GM12872 (cell line): ENCODE measurements at regions not wholly inside any gene's neighbourhood (a gene's known extent, or its start where the extent isn't known, plus 50 kb on each side); places are given as distances from the start of the nearest gene placed in this dataset.

Experiments used
- CTCF ChIP-seq: IDR thresholded peaks from 3 replicates; pipeline ENCODE4 v1.5.1; 2011; ENCODE audit warnings: low read depth, mild to moderate bottlenecking, low read length, moderate library complexity; ENCODE audit not compliant: insufficient read depth

GRCh38 chr10:61342858-61343572 is 110.2 kb downstream of the TMEM26 start:
- no peak for TF ChIP-seq CTCF

GRCh38 chr10:61341008-61341407 is 112.2 kb downstream of the TMEM26 start:
- no peak for TF ChIP-seq CTCF

GRCh38 chr10:61338146-61338545 is 115.0 kb downstream of the TMEM26 start:
- TF ChIP-seq CTCF, result no peak

- TF ChIP-seq CTCF, result no peak
These were observed 115.4 kb downstream of the TMEM26 start for GRCh38 chr10:61337741-61338140.

GRCh38 chr10:61336831-61337230 is 116.3 kb downstream of the TMEM26 start:
- TF ChIP-seq CTCF, result no peak

GRCh38 chr10:61335359-61335758 is 117.8 kb downstream of the TMEM26 start:
- TF ChIP-seq CTCF, result no peak

- TF ChIP-seq CTCF, result no peak
These were observed 120.6 kb downstream of the TMEM26 start for GRCh38 chr10:61332581-61332980.

- no peak for TF ChIP-seq CTCF
These were observed 122.5 kb downstream of the TMEM26 start for GRCh38 chr10:61330669-61331068.
